ENCODE measurements at regions not wholly inside any gene's neighbourhood (a gene's known extent, or its start where the extent isn't known, plus 50 kb on each side); places are given as distances from the start of the nearest gene placed in this dataset.

GRCh38 chr4:72744103-72744725 is 175.2 kb upstream of the ADAMTS3 start:
- H3K4me1 ChIP-seq (ENCODE audit: insufficient read depth, poor library complexity, severe bottlenecking), result no peaks in the 10 kb centered on the region
- H3K27ac ChIP-seq (ENCODE audit: poor library complexity, severe bottlenecking), result no peak overlapping the region
- TF ChIP-seq CTCF (IDR thresholded peaks at IDR 0.05; ENCODE audit: poor library complexity, severe bottlenecking), result no peak
- DNase-seq (ENCODE audit: low spot score), result no peak
- no peaks in the 10 kb centered on the region for H3K27me3 ChIP-seq (ENCODE audit: insufficient read depth, poor library complexity, severe bottlenecking)
- H3K4me3 ChIP-seq (ENCODE audit: severe bottlenecking), result no peak overlapping the region
- no peaks in the 10 kb centered on the region for H3K9me3 ChIP-seq (ENCODE audit: severe bottlenecking)
- no peaks in the 10 kb centered on the region for H3K36me3 ChIP-seq (ENCODE audit: low read depth)
- no peak for ATAC-seq (ENCODE audit: low read depth)

GRCh38 chr4:72743078-72743477 is 174.1 kb upstream of the ADAMTS3 start:
- no peak for TF ChIP-seq CTCF (IDR thresholded peaks at IDR 0.05; ENCODE audit: poor library complexity, severe bottlenecking)
- Histone ChIP-seq H3K4me1 (ENCODE audit: insufficient read depth, poor library complexity, severe bottlenecking) (no peaks in the 10 kb centered on the region), H3K4me3 (ENCODE audit: severe bottlenecking) (no peak overlapping the region), H3K9me3 (ENCODE audit: severe bottlenecking) (no peaks in the 10 kb centered on the region), H3K27me3 (ENCODE audit: insufficient read depth, poor library complexity, severe bottlenecking) (no peaks in the 10 kb centered on the region), H3K27ac (ENCODE audit: poor library complexity, severe bottlenecking) (no peak overlapping the region), H3K36me3 (ENCODE audit: low read depth) (no peaks in the 10 kb centered on the region)
- ATAC-seq (ENCODE audit: low read depth), result no peak
- DNase-seq (ENCODE audit: low spot score), result no peak

GRCh38 chr4:72715299-72715698 is 146.3 kb upstream of the ADAMTS3 start:
- Histone ChIP-seq H3K4me3 (ENCODE audit: severe bottlenecking) (no peak overlapping the region), H3K27ac (ENCODE audit: poor library complexity, severe bottlenecking) (no peak overlapping the region), H3K36me3 (ENCODE audit: low read depth) (no peaks in the 10 kb centered on the region), H3K9me3 (ENCODE audit: severe bottlenecking) (no peaks in the 10 kb centered on the region), H3K4me1 (ENCODE audit: insufficient read depth, poor library complexity, severe bottlenecking) (no peaks in the 10 kb centered on the region), H3K27me3 (ENCODE audit: insufficient read depth, poor library complexity, severe bottlenecking) (peaks cover 4% of the 10 kb centered on the region)
- ATAC-seq (ENCODE audit: low read depth) (no peak), DNase-seq (ENCODE audit: low spot score) (no peak)
- no peak for TF ChIP-seq CTCF (IDR thresholded peaks at IDR 0.05; ENCODE audit: poor library complexity, severe bottlenecking)

GRCh38 chr4:72714482-72715279 is 145.7 kb upstream of the ADAMTS3 start:
- peaks cover 2% of the 10 kb centered on the region for H3K27me3 ChIP-seq (ENCODE audit: insufficient read depth, poor library complexity, severe bottlenecking)
- no peak overlapping the region for H3K4me3 ChIP-seq (ENCODE audit: severe bottlenecking)
- DNase-seq (ENCODE audit: low spot score) (no peak), ATAC-seq (ENCODE audit: low read depth) (no peak)
- no peaks in the 10 kb centered on the region for H3K36me3 ChIP-seq (ENCODE audit: low read depth)
- TF ChIP-seq CTCF (IDR thresholded peaks at IDR 0.05; ENCODE audit: poor library complexity, severe bottlenecking), result no peak
- no peak overlapping the region for H3K27ac ChIP-seq (ENCODE audit: poor library complexity, severe bottlenecking)
- H3K9me3 ChIP-seq (ENCODE audit: severe bottlenecking), result no peaks in the 10 kb centered on the region
- H3K4me1 ChIP-seq (ENCODE audit: insufficient read depth, poor library complexity, severe bottlenecking), result no peaks in the 10 kb centered on the region

- H3K4me3 ChIP-seq (ENCODE audit: severe bottlenecking), result no peak overlapping the region
- H3K27me3 ChIP-seq (ENCODE audit: insufficient read depth, poor library complexity, severe bottlenecking), result no peaks in the 10 kb centered on the region
- no peaks in the 10 kb centered on the region for H3K4me1 ChIP-seq (ENCODE audit: insufficient read depth, poor library complexity, severe bottlenecking)
- H3K36me3 ChIP-seq (ENCODE audit: low read depth), result no peaks in the 10 kb centered on the region
- TF ChIP-seq CTCF (IDR thresholded peaks at IDR 0.05; ENCODE audit: poor library complexity, severe bottlenecking), result no peak
- no peak overlapping the region for H3K27ac ChIP-seq (ENCODE audit: poor library complexity, severe bottlenecking)
- ATAC-seq (ENCODE audit: low read depth) (no peak), DNase-seq (ENCODE audit: low spot score) (no peak)
- no peaks in the 10 kb centered on the region for H3K9me3 ChIP-seq (ENCODE audit: severe bottlenecking)
Observed at GRCh38 chr4:72712997-72713396, 144.0 kb upstream of the ADAMTS3 start.
